ENCODE measurements at regions not wholly inside any gene's neighbourhood (a gene's known extent, or its start where the extent isn't known, plus 50 kb on each side); places are given as distances from the start of the nearest gene placed in this dataset.

GRCh38 chr9:1269533-1270315, 219.6 kb downstream of the DMRT2 start:
- no peak for DNase-seq

GRCh38 chr9:1271367-1271766, 221.2 kb downstream of the DMRT2 start:
- no peak for DNase-seq

GRCh38 chr9:1271786-1272185, 221.6 kb downstream of the DMRT2 start:
- no peak for DNase-seq

- no peak for DNase-seq
Observed at GRCh38 chr9:1272488-1272887, 222.3 kb downstream of the DMRT2 start.

GRCh38 chr9:1273859-1274258, 223.7 kb downstream of the DMRT2 start:
- DNase-seq = no peak

- no peak for DNase-seq
Observed at GRCh38 chr9:1274334-1274733, 224.2 kb downstream of the DMRT2 start.

GRCh38 chr9:1276474-1276873, 226.3 kb downstream of the DMRT2 start:
- no peak for DNase-seq

- no peak for DNase-seq
Observed at GRCh38 chr9:1284727-1285126, 234.6 kb downstream of the DMRT2 start.

GRCh38 chr9:1285526-1285925, 235.4 kb downstream of the DMRT2 start:
- no peak for DNase-seq

GRCh38 chr9:1292384-1292783, 242.2 kb downstream of the DMRT2 start:
- DNase-seq = no peak

- DNase-seq = no peak
Observed at GRCh38 chr9:1294641-1295258, 244.6 kb downstream of the DMRT2 start.

GRCh38 chr9:1296331-1296730, 246.2 kb downstream of the DMRT2 start:
- no peak for DNase-seq

- DNase-seq = no peak
Observed at GRCh38 chr9:1298046-1298445, 247.9 kb downstream of the DMRT2 start.

- DNase-seq = no peak
Observed at GRCh38 chr9:1300941-1301340, 250.8 kb downstream of the DMRT2 start.

GRCh38 chr9:1303932-1304331, 253.8 kb downstream of the DMRT2 start:
- no peak for DNase-seq

GRCh38 chr9:1311462-1312042, 261.4 kb downstream of the DMRT2 start:
- DNase-seq = no peak

- DNase-seq = no peak
Observed at GRCh38 chr9:1319436-1319835, 269.3 kb downstream of the DMRT2 start.

GRCh38 chr9:1320051-1320557, 269.9 kb downstream of the DMRT2 start:
- DNase-seq = no peak

- no peak for DNase-seq
Observed at GRCh38 chr9:1320607-1321195, 270.5 kb downstream of the DMRT2 start.

GRCh38 chr9:1327467-1327866, 277.3 kb downstream of the DMRT2 start:
- no peak for DNase-seq

- DNase-seq = no peak
Observed at GRCh38 chr9:1328341-1328740, 278.2 kb downstream of the DMRT2 start.

- no peak for DNase-seq
Observed at GRCh38 chr9:1331546-1332038, 281.4 kb downstream of the DMRT2 start.

- DNase-seq = no peak
Observed at GRCh38 chr9:1332156-1332555, 282.0 kb downstream of the DMRT2 start.

GRCh38 chr9:1335174-1335573, 285.0 kb downstream of the DMRT2 start:
- DNase-seq = no peak

All from SHP77 treated with DMSO at 0.1 percent for 48 hours (cell line).